ENCODE measurements at regions not wholly inside any gene's neighbourhood (a gene's known extent, or its start where the extent isn't known, plus 50 kb on each side); places are given as distances from the start of the nearest gene placed in this dataset.

GRCh38 chr6:71496018-71496721 is 207.6 kb downstream of the OGFRL1 start (continued):
- TF ChIP-seq ZNF592 (IDR thresholded peaks at IDR 0.05): no peak
- no peak for TF ChIP-seq CEBPB (IDR thresholded peaks at IDR 0.05; ENCODE audit: borderline replicate concordance in 1 of 2, low read depth in 2 of 2, low read length in 2 of 2)
- no peak for TF ChIP-seq KAT2A (conservative IDR thresholded peaks at IDR 0.05; ENCODE audit: control insufficient read depth, low read depth, low read length)
- no peak for TF ChIP-seq BACH1 (IDR thresholded peaks at IDR 0.05; ENCODE audit: borderline replicate concordance)
- TF ChIP-seq EP300 (IDR thresholded peaks at IDR 0.05; ENCODE audit: borderline replicate concordance in 1 of 2, control insufficient read depth in 1 of 2, low read depth in 2 of 2, low read length in 2 of 2): peak in 1 of 2 experiments; percentile 31; a peak in 1 of 4 replicates
- no peak for TF ChIP-seq ZNF384 (IDR thresholded peaks at IDR 0.05; ENCODE audit: borderline replicate concordance, low read depth, low read length)
- no peak for TF ChIP-seq PAX8 (IDR thresholded peaks at IDR 0.05)
- no peak for TF ChIP-seq LARP7 (IDR thresholded peaks at IDR 0.05)
- TF ChIP-seq RBBP5 (conservative IDR thresholded peaks at IDR 0.05): no peak
- TF ChIP-seq PKNOX1 (IDR thresholded peaks at IDR 0.05): no peak
- TF ChIP-seq EZH2 (IDR thresholded peaks at IDR 0.05; ENCODE audit: borderline replicate concordance, control insufficient read depth, low read depth, low read length): no peak
- peak; percentile 58 for TF ChIP-seq ATF7 (IDR thresholded peaks at IDR 0.05; ENCODE audit: low read depth)
- TF ChIP-seq ZBTB40 (IDR thresholded peaks at IDR 0.05; ENCODE audit: borderline replicate concordance): 0 out of 2 replicates have a peak, but pooled peaks have one; percentile 13
- no peak for TF ChIP-seq CEBPZ (IDR thresholded peaks at IDR 0.05; ENCODE audit: low read depth, low read length)
